K562 (cell line): ENCODE measurements at regions not wholly inside any gene's neighbourhood (a gene's known extent, or its start where the extent isn't known, plus 50 kb on each side); places are given as distances from the start of the nearest gene placed in this dataset.

Source experiments
- ARNT ChIP-seq, 2 experiments: fragments of 450-650 bp; IDR thresholded peaks; 2 replicates each; pipeline ENCODE4 v1.6.1; 2016; ENCODE audit warnings: mild to moderate bottlenecking in 1 of 2
- CHD7 ChIP-seq: fragments of 200-600 bp; sonication (generic); IDR thresholded peaks from one replicate; pipeline ENCODE4 v1.6.1; 2012; ENCODE audit warnings: mild to moderate bottlenecking, low read depth, low read length, inconsistent platforms
- CTCF ChIP-seq, 3 experiments: IDR thresholded peaks in 2 of 3; conservative IDR thresholded peaks in 1 of 3; 2 replicates each; pipeline ENCODE4 v1.5.1; 2011 to 2012; ENCODE audit warnings: low read length in 3 of 3, mild to moderate bottlenecking in 3 of 3, control low read depth in 2 of 3, improper control_type of control experiment in 1 of 3, inconsistent platforms in 1 of 3, low read depth in 1 of 3, mixed read lengths in 1 of 3, moderate library complexity in 1 of 3; ENCODE audit not compliant: insufficient read depth in 2 of 3
- EP300 ChIP-seq: IDR thresholded peaks from 2 replicates; pipeline ENCODE4 v1.6.1; 2012; ENCODE audit warnings: low read length, improper control_type of control experiment
- HDAC2 ChIP-seq: fragments of 450-650 bp; IDR thresholded peaks from 2 replicates; pipeline ENCODE4 v1.6.1; 2016; ENCODE audit warnings: mild to moderate bottlenecking
- MXI1 ChIP-seq: IDR thresholded peaks from 2 replicates; pipeline ENCODE4 v1.6.1; 2011; ENCODE audit warnings: low read depth, mild to moderate bottlenecking, improper control_type of control experiment, low read length
- RAD21 ChIP-seq, 2 experiments: fragments of 250-450 bp in 1 of 2; fragments of 450-650 bp in 1 of 2; sonication (Bioruptor Pico) in 1 of 2; formaldehyde crosslinking in 1 of 2; IDR thresholded peaks in 1 of 2; conservative IDR thresholded peaks in 1 of 2; 2 replicates each; pipeline versions ENCODE4 v1.4.0 to v1.8.0; 2020 to 2022; ENCODE audit warnings: mild to moderate bottlenecking in 2 of 2, moderate library complexity in 1 of 2
- SIN3A ChIP-seq, 2 experiments: fragments of 150-350 bp in 1 of 2; IDR thresholded peaks; 2 replicates each; pipeline ENCODE4 v1.6.1; 2011 to 2016; ENCODE audit warnings: borderline replicate concordance in 2 of 2, low read depth in 2 of 2, low read length in 2 of 2, mild to moderate bottlenecking in 2 of 2, moderate library complexity in 2 of 2; ENCODE audit not compliant: control insufficient read depth in 1 of 2
- TAF1 ChIP-seq: IDR thresholded peaks from 2 replicates; pipeline ENCODE4 v1.6.1; 2011; ENCODE audit warnings: mild to moderate bottlenecking, low read length, moderate library complexity; ENCODE audit not compliant: insufficient read depth, control insufficient read depth, severe bottlenecking; ENCODE audit errors: extremely low read depth
- ZNF75A ChIP-seq: fragments of 450-650 bp; formaldehyde crosslinking; IDR thresholded peaks from 2 replicates; pipeline ENCODE4 v1.4.0; 2020; ENCODE audit warnings: mild to moderate bottlenecking
- ZZZ3 ChIP-seq: fragments of 450-650 bp; IDR thresholded peaks from 2 replicates; pipeline ENCODE4 v1.6.1; 2016; ENCODE audit warnings: antibody characterized with exemption, mild to moderate bottlenecking, moderate library complexity

- TF ChIP-seq EP300: no peak
- no peak for TF ChIP-seq RAD21 (CRISPR knock-in tag; conservative IDR thresholded peaks at IDR 0.05 in 1 of 2, IDR thresholded peaks at IDR 0.05 in 1 of 2)
- no peak for TF ChIP-seq MXI1
- TF ChIP-seq TAF1: no peak
- no peak for TF ChIP-seq ZZZ3
- TF ChIP-seq ZNF75A (CRISPR knock-in tag): no peak
- TF ChIP-seq CHD7: no peak
- no peak for TF ChIP-seq ARNT (IDR thresholded peaks at IDR 0.05)
- TF ChIP-seq CTCF (IDR thresholded peaks at IDR 0.05 in 2 of 3, conservative IDR thresholded peaks at IDR 0.05 in 1 of 3; ENCODE audit: insufficient read depth in 2 of 3, low read depth in 1 of 3, low read length in 3 of 3): no peak
- no peak for TF ChIP-seq SIN3A (IDR thresholded peaks at IDR 0.05; ENCODE audit: borderline replicate concordance in 2 of 2, control insufficient read depth in 1 of 2, low read depth in 2 of 2, low read length in 2 of 2)
- TF ChIP-seq HDAC2: no peak
Observed at GRCh38 chr15:31178705-31179104, 77.2 kb upstream of the TRPM1 start.
